B cell (primary cell): ENCODE measurements at regions not wholly inside any gene's neighbourhood (a gene's known extent, or its start where the extent isn't known, plus 50 kb on each side); places are given as distances from the start of the nearest gene placed in this dataset.

Experiments used
- ATAC-seq: fragments of 200-7000 bp; cut with Tn5 transposase; one replicate; pipeline ENCODE4 v1.10.0; 2021; ENCODE audit warnings: low read depth, mild to moderate bottlenecking, moderate number of reproducible peaks, moderate library complexity
- CTCF ChIA-PET: fragments of 350-600 bp; sonication (Branson Sonifier 250); formaldehyde crosslinking; loops from one replicate; lab custom pipeline; 2021; ENCODE audit warnings: antibody characterized with exemption, inconsistent platforms; lab: Charles Lee
- POLR2A ChIA-PET: fragments of 350-600 bp; sonication (Branson Sonifier 250); formaldehyde crosslinking; loops from one replicate; lab custom pipeline; 2021; ENCODE audit warnings: antibody characterized with exemption; lab: Charles Lee
- DNase-seq: peaks from one replicate; pipeline ENCODE4 v3.0.0; 2013
- H2AFZ ChIP-seq: 2 replicates; pipeline ENCODE4 v1.6.1; 2012; ENCODE audit warnings: mild to moderate bottlenecking, low read depth, low read length; ENCODE audit not compliant: insufficient read depth, poor library complexity, severe bottlenecking
- H3K27ac ChIP-seq, 2 donors: 1 replicate in 1 of 2; 2 replicates in 1 of 2; pipeline ENCODE4 v1.5.1; 2012 to 2013; ENCODE audit warnings: low read length in 2 of 2, mild to moderate bottlenecking in 2 of 2, moderate library complexity in 1 of 2
- H3K27me3 ChIP-seq, 4 experiments: fragments of 200-600 bp in 1 of 4; sonication (generic) in 1 of 4; replicated peaks in 1 of 4; 1 replicate in 2 of 4; 2 replicates in 2 of 4; pipeline versions ENCODE4 v1.6.1 to v1.7.0; 2013 to 2016; ENCODE audit warnings: low read length in 3 of 4, mild to moderate bottlenecking in 2 of 4, mixed read lengths in 1 of 4, moderate library complexity in 1 of 4; ENCODE audit not compliant: insufficient read depth in 4 of 4, control insufficient read depth in 3 of 4; ENCODE audit errors: control extremely low read depth in 1 of 4
- H3K36me3 ChIP-seq, 2 experiments: replicated peaks in 1 of 2; 1 replicate in 1 of 2; 2 replicates in 1 of 2; pipeline versions ENCODE4 v1.6.1 to v1.7.1; 2013; ENCODE audit warnings: low read length in 1 of 2; ENCODE audit not compliant: insufficient read depth in 2 of 2, control insufficient read depth in 1 of 2; ENCODE audit errors: control extremely low read depth in 1 of 2, extremely low read depth in 1 of 2
- H3K4me1 ChIP-seq, 2 donors: fragments of 200-600 bp in 1 of 2; sonication (generic) in 1 of 2; 1 replicate in 1 of 2; 2 replicates in 1 of 2; pipeline versions ENCODE4 v1.5.1 to v1.6.1; 2013 to 2017; ENCODE audit warnings: low read length in 2 of 2; ENCODE audit not compliant: control insufficient read depth in 2 of 2, insufficient read depth in 2 of 2
- H3K4me2 ChIP-seq: replicated peaks from 2 replicates; pipeline ENCODE3; 2012; ENCODE audit warnings: mild to moderate bottlenecking, low read depth, low read length; ENCODE audit not compliant: poor library complexity, severe bottlenecking
- H3K4me3 ChIP-seq, 5 experiments: fragments of 200-600 bp in 1 of 5; sonication (generic) in 1 of 5; 1 replicate in 3 of 5; 2 replicates in 2 of 5; pipeline versions ENCODE4 v1.5.1 to v1.7.0; 2011 to 2016; ENCODE audit warnings: low read length in 4 of 5, mild to moderate bottlenecking in 4 of 5, low read depth in 2 of 5, control low read depth in 1 of 5, moderate library complexity in 1 of 5; ENCODE audit not compliant: insufficient read depth in 1 of 5; ENCODE audit errors: control extremely low read depth in 1 of 5, extremely low read depth in 1 of 5
- H3K79me2 ChIP-seq: fragments of 200-600 bp; sonication (generic); one replicate; pipeline ENCODE4 v1.6.0; 2016; ENCODE audit warnings: low read length; ENCODE audit not compliant: control insufficient read depth, insufficient read depth
- H3K9ac ChIP-seq: fragments of 200-600 bp; sonication (generic); 2 replicates; pipeline ENCODE4 v1.6.1; 2017; ENCODE audit warnings: mild to moderate bottlenecking, low read length, moderate library complexity
- H3K9me3 ChIP-seq, 3 donors: one replicate each; pipeline versions ENCODE4 v1.6.1 to v1.7.1; 2013; ENCODE audit warnings: low read length in 2 of 3; ENCODE audit not compliant: control insufficient read depth in 2 of 3, insufficient read depth in 1 of 3; ENCODE audit errors: control extremely low read depth in 1 of 3
- H4K20me1 ChIP-seq: 2 replicates; pipeline ENCODE4 v1.6.0; 2012; ENCODE audit warnings: mild to moderate bottlenecking, low read length; ENCODE audit not compliant: insufficient read depth, control insufficient read depth, poor library complexity, severe bottlenecking
- H3K27ac Mint-ChIP-seq: one replicate; pipeline ENCODE4 v1.8.0; 2021; ENCODE audit warnings: mixed read lengths
- H3K27me3 Mint-ChIP-seq: one replicate; pipeline ENCODE4 v1.8.0; 2021; ENCODE audit warnings: mixed read lengths
- H3K4me1 Mint-ChIP-seq: one replicate; pipeline ENCODE4 v1.8.0; 2021; ENCODE audit warnings: mixed read lengths
- H3K4me3 Mint-ChIP-seq: one replicate; pipeline ENCODE4 v1.8.0; 2021; ENCODE audit warnings: mixed read lengths
- H3K9me3 Mint-ChIP-seq: one replicate; pipeline ENCODE4 v1.8.0; 2022; ENCODE audit warnings: mixed read lengths; ENCODE audit not compliant: insufficient read depth
- EZH2 ChIP-seq: IDR thresholded peaks from 2 replicates; pipeline ENCODE4 v1.6.1; 2012; ENCODE audit warnings: borderline replicate concordance, low read depth, mild to moderate bottlenecking, moderate library complexity, low read length; ENCODE audit not compliant: insufficient read depth, poor library complexity, severe bottlenecking
- WGBS: methylation state at CpG from one replicate; pipeline ENCODE4 v1.1.5; 2013; ENCODE audit warnings: missing lambda C conversion rate; ENCODE audit not compliant: insufficient coverage; 5-methylcytosine and 5-hydroxymethylcytosine counted together
- intact Hi-C: fragments of 100-400 bp; cut with micrococcal nuclease; formaldehyde crosslinking; loops from one replicate; pipeline ENCODE4 v1.10.0; 2022
- TF ChIP-seq, protein P1 (sequence below): fragments of 200-600 bp; IDR thresholded peaks from one replicate; pipeline ENCODE4 v1.8.0; 2022; ENCODE audit warnings: antibody characterized with exemption, mild to moderate bottlenecking

DNA sequence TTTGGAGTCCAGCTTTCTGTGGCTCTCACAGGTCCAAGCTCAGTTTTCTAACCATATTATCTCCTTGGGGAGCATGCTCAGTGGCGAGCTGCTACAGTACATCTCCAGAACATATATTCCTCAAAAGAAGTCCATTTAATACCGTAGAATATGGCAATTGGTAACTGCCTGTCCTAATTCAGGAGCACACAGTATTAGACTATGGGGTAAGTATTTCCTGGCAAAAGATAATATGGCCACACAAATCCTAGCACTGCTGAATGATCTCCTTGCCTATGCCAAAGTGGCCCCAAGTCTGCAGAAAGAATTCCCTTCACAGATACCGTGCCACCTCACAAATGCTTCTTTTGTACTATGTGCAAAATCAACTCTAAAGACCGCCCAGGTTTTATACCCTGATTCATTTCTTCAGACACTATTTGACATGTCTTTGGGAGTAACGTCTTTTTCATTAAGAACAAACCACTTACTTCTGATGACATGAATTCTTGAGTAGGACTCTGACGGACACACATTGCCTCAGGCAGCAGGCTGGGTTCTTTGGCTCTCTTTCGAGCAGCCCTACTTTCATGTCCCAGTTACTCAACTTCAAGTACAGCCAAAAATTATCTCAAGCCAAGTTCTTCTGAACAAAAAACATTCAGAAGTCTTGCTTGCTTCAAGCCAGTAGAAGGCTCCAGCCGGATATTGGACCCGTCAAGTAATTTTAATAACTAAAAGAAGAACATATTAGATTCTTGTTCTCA is 368.3 kb upstream of the DCBLD2 start:
- CTCF ChIA-PET = no interaction called here
- H3K9ac ChIP-seq = no peak overlapping the region
- Mint-ChIP-seq H3K4me3 (no peak overlapping the region), H3K4me1 (no peaks in the 10 kb centered on the region), H3K9me3 (peaks cover 3% of the 10 kb centered on the region), H3K27ac (no peak overlapping the region), H3K27me3 (no peaks in the 10 kb centered on the region)
- no peaks in the 10 kb centered on the region for H3K36me3 ChIP-seq
- no peak overlapping the region for H3K27ac ChIP-seq
- H3K4me3 ChIP-seq = no peak overlapping the region
- TF ChIP-seq, protein P1, sequence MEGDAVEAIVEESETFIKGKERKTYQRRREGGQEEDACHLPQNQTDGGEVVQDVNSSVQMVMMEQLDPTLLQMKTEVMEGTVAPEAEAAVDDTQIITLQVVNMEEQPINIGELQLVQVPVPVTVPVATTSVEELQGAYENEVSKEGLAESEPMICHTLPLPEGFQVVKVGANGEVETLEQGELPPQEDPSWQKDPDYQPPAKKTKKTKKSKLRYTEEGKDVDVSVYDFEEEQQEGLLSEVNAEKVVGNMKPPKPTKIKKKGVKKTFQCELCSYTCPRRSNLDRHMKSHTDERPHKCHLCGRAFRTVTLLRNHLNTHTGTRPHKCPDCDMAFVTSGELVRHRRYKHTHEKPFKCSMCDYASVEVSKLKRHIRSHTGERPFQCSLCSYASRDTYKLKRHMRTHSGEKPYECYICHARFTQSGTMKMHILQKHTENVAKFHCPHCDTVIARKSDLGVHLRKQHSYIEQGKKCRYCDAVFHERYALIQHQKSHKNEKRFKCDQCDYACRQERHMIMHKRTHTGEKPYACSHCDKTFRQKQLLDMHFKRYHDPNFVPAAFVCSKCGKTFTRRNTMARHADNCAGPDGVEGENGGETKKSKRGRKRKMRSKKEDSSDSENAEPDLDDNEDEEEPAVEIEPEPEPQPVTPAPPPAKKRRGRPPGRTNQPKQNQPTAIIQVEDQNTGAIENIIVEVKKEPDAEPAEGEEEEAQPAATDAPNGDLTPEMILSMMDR = no peak
- no peaks in the 10 kb centered on the region for H3K79me2 ChIP-seq
- intact Hi-C loops = no loop called here
- H3K27me3 ChIP-seq = no peaks in the 10 kb centered on the region
- H3K9me3 ChIP-seq = no peaks in the 10 kb centered on the region
- DNase-seq = no peak
- H4K20me1 ChIP-seq = no peaks in the 10 kb centered on the region
- no peaks in the 10 kb centered on the region for H3K4me1 ChIP-seq
- no peak for ATAC-seq
- no peak overlapping the region for H2AFZ ChIP-seq
- WGBS = 91% methylated on average over 5 of the region's 9 CpGs
- H3K4me2 ChIP-seq = no peak overlapping the region
- POLR2A ChIA-PET = no interaction called here

DNA sequence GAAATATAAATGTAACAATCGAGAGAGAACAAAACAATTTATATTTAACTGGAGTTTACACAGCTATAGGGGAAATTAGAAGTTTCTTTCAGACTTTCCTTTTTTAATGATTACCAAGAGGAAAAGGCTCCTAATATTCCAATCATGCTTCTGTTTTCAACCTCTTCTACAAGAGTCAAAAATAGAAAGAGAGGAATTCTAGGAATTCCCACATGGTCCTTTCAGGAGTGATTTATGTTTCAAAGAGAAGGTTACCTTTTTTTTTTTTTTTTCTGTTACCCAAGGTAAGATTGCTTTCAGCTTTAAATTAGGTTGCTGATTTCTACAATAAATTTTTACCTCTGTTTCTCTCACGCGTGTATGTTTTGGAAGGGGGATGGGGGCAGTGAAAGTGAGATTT is 355.3 kb upstream of the DCBLD2 start:
- DNase-seq = no peak
- no peak for ATAC-seq
- H2AFZ ChIP-seq = no peak overlapping the region
- H3K27me3 Mint-ChIP-seq = no peaks in the 10 kb centered on the region
- no peak overlapping the region for H3K4me3 ChIP-seq
- no peak overlapping the region for H3K4me3 Mint-ChIP-seq
- H3K4me1 ChIP-seq = no peaks in the 10 kb centered on the region
- no peaks in the 10 kb centered on the region for H3K9me3 Mint-ChIP-seq
- H3K27ac Mint-ChIP-seq = no peak overlapping the region
- H3K36me3 ChIP-seq = no peaks in the 10 kb centered on the region
- no peaks in the 10 kb centered on the region for H4K20me1 ChIP-seq
- POLR2A ChIA-PET = no interaction called here
- no peaks in the 10 kb centered on the region for H3K27me3 ChIP-seq
- peaks cover 0 to 3% (median 0%) of the 10 kb centered on the region in 3 donors for H3K9me3 ChIP-seq
- no peak for TF ChIP-seq EZH2
- TF ChIP-seq, protein P1 = no peak
- H3K4me2 ChIP-seq = no peak overlapping the region
- no CpG with 5 or more reads among the region's 3 CpGs for WGBS
- intact Hi-C loops = no loop called here
- no peak overlapping the region for H3K27ac ChIP-seq
- CTCF ChIA-PET = no interaction called here
- no peak overlapping the region for H3K9ac ChIP-seq
- H3K79me2 ChIP-seq = no peaks in the 10 kb centered on the region
- H3K4me1 Mint-ChIP-seq = no peaks in the 10 kb centered on the region
